HCT116 (cell line): ENCODE measurements at regions not wholly inside any gene's neighbourhood (a gene's known extent, or its start where the extent isn't known, plus 50 kb on each side); places are given as distances from the start of the nearest gene placed in this dataset.

Source experiments
- ATAC-seq: fragments of 200-7000 bp; cut with Tn5 transposase; 2 replicates; pipeline ENCODE4 v1.9.1; 2020; ENCODE audit warnings: mild to moderate bottlenecking, moderate library complexity
- BruUV-seq: library from RNA; stranded (reverse); fragments of 400-500 nt; replicated peaks from 2 replicates; lab custom pipeline; 2021; lab: Mats Ljungman, UMichigan
- CTCF ChIA-PET: fragments of 300-600 bp; sonication (Branson Sonifier 250); formaldehyde crosslinking; loops from one replicate; lab custom pipeline; 2021; ENCODE audit warnings: antibody characterized with exemption; lab: Charles Lee
- POLR2A ChIA-PET: fragments of 300-600, 350-600 bp; sonication (Branson Sonifier 250); formaldehyde crosslinking; loops from one replicate; lab custom pipeline; 2021; ENCODE audit warnings: antibody characterized with exemption; lab: Charles Lee
- RAD21 ChIA-PET, 2 experiments: fragments of 300-600 bp; sonication (Branson Sonifier 250); formaldehyde crosslinking; loops; one replicate each; lab custom pipeline; 2023; ENCODE audit warnings: low total read pairs in 2 of 2; ENCODE audit not compliant: uncharacterized antibody in 2 of 2, unreplicated experiment in 2 of 2, low non-redundant PET in 1 of 2; lab: Charles Lee
- DNase-seq: peaks from one replicate; pipeline ENCODE4 v3.0.0-alpha.2; 2010; ENCODE audit warnings: low read depth, low spot score
- H2AFZ ChIP-seq: fragments of 200-600 bp; shearing (Covaris generic), sonication (generic); 2 replicates; pipeline ENCODE4 v1.6.1; 2017; ENCODE audit warnings: low read depth, mixed run types, mixed read lengths, antibody characterized with exemption, low read length; ENCODE audit not compliant: poor library complexity, severe bottlenecking
- H3K27ac ChIP-seq: 2 replicates; pipeline ENCODE4 v1.5.1; 2012; ENCODE audit warnings: low read depth, low read length
- H3K27me3 ChIP-seq: fragments of 200-600 bp; sonication (generic); 2 replicates; pipeline ENCODE4 v1.6.1; 2016; ENCODE audit warnings: mixed run types, low read length, mixed read lengths; ENCODE audit not compliant: insufficient read depth
- H3K36me3 ChIP-seq, 2 experiments: fragments of 200-500 bp in 1 of 2; fragments of 200-600 bp in 1 of 2; sonication (Bioruptor generic) in 1 of 2; sonication (generic) in 1 of 2; 2 replicates each; pipeline versions ENCODE4 v1.5.1 to v1.6.1; 2014 to 2016; ENCODE audit warnings: low read length in 2 of 2, inconsistent platforms in 1 of 2, mixed read lengths in 1 of 2, mixed run types in 1 of 2; ENCODE audit not compliant: insufficient read depth in 2 of 2, control insufficient read depth in 1 of 2
- H3K4me1 ChIP-seq, 2 experiments: fragments of 200-600 bp in 1 of 2; sonication (generic) in 1 of 2; 2 replicates each; pipeline versions ENCODE4 v1.5.1 to v1.6.1; 2012 to 2017; ENCODE audit warnings: low read length in 2 of 2, inconsistent platforms in 1 of 2, mild to moderate bottlenecking in 1 of 2, mixed read lengths in 1 of 2, mixed run types in 1 of 2, moderate library complexity in 1 of 2; ENCODE audit not compliant: insufficient read depth in 2 of 2, control insufficient read depth in 1 of 2
- H3K4me2 ChIP-seq: fragments of 200-600 bp; sonication (generic); 2 replicates; pipeline ENCODE4 v1.6.1; 2017; ENCODE audit warnings: mixed run types, low read length, mixed read lengths
- H3K4me3 ChIP-seq, 2 experiments: fragments of 200-600 bp in 1 of 2; sonication (generic) in 1 of 2; replicated peaks in 1 of 2; 2 replicates each; pipeline ENCODE4 v1.5.1; 2011 to 2016; ENCODE audit warnings: low read length in 2 of 2, control low read depth in 1 of 2, low read depth in 1 of 2, mild to moderate bottlenecking in 1 of 2, mixed read lengths in 1 of 2, mixed run types in 1 of 2
- H3K79me2 ChIP-seq: fragments of 200-600 bp; sonication (generic); 2 replicates; pipeline ENCODE4 v1.6.1; 2017; ENCODE audit warnings: mild to moderate bottlenecking, mixed run types, low read length, moderate library complexity, mixed read lengths; ENCODE audit not compliant: insufficient read depth
- H3K9ac ChIP-seq: fragments of 200-600 bp; sonication (generic); 2 replicates; pipeline ENCODE4 v1.6.1; 2016; ENCODE audit warnings: low read length, mixed read lengths
- H3K9me2 ChIP-seq: fragments of 200-600 bp; sonication (generic), shearing (Covaris generic); 2 replicates; pipeline ENCODE4 v1.6.1; 2017; ENCODE audit warnings: mixed run types, mild to moderate bottlenecking, moderate library complexity; ENCODE audit not compliant: insufficient read depth
- H3K9me3 ChIP-seq, 2 experiments: fragments of 200-500 bp in 1 of 2; fragments of 200-600 bp in 1 of 2; sonication (Bioruptor generic) in 1 of 2; sonication (generic) in 1 of 2; 2 replicates each; pipeline ENCODE4 v1.6.1; 2014 to 2017; ENCODE audit warnings: low read length in 2 of 2, mixed read lengths in 2 of 2, inconsistent platforms in 1 of 2, low read depth in 1 of 2, mild to moderate bottlenecking in 1 of 2, mixed run types in 1 of 2, moderate library complexity in 1 of 2; ENCODE audit not compliant: control insufficient read depth in 1 of 2, insufficient read depth in 1 of 2
- H4K20me1 ChIP-seq: fragments of 200-600 bp; sonication (generic), shearing (Covaris generic); 2 replicates; pipeline ENCODE4 v1.6.1; 2017; ENCODE audit warnings: mixed run types, mild to moderate bottlenecking, moderate library complexity; ENCODE audit not compliant: insufficient read depth
- ATF3 ChIP-seq: IDR thresholded peaks from 2 replicates; pipeline ENCODE4 v1.6.1; 2012
- CBX3 ChIP-seq: IDR thresholded peaks from 2 replicates; pipeline ENCODE4 v1.6.1; 2012; ENCODE audit warnings: low read depth
- CEBPB ChIP-seq: IDR thresholded peaks from 2 replicates; pipeline ENCODE4 v1.6.1; 2012; ENCODE audit warnings: low read depth
- CTCF ChIP-seq, 3 experiments: fragments of 200-600 bp in 1 of 3; sonication (generic) in 1 of 3; IDR thresholded peaks in 2 of 3; conservative IDR thresholded peaks in 1 of 3; 2 replicates each; pipeline ENCODE4 v1.5.1; 2012 to 2017; ENCODE audit warnings: low read depth in 2 of 3, low read length in 2 of 3, antibody characterized with exemption in 1 of 3, borderline replicate concordance in 1 of 3, control low read depth in 1 of 3, mild to moderate bottlenecking in 1 of 3, mixed read lengths in 1 of 3, mixed run types in 1 of 3, moderate library complexity in 1 of 3; ENCODE audit not compliant: insufficient read depth in 1 of 3
- EGR1 ChIP-seq: IDR thresholded peaks from 2 replicates; pipeline ENCODE4 v1.6.1; 2012; ENCODE audit warnings: low read depth
- EZH2 ChIP-seq: fragments of 200-600 bp; sonication (generic); IDR thresholded peaks from 2 replicates; pipeline ENCODE4 v1.6.1; 2017; ENCODE audit warnings: antibody characterized with exemption, mixed run types
- FOSL1 ChIP-seq: IDR thresholded peaks from 2 replicates; pipeline ENCODE4 v1.6.1; 2012; ENCODE audit warnings: low read depth
- MAX ChIP-seq: IDR thresholded peaks from 2 replicates; pipeline ENCODE4 v1.6.1; 2012
- POLR2A ChIP-seq: IDR thresholded peaks from 2 replicates; pipeline ENCODE4 v1.7.0; 2011; ENCODE audit warnings: borderline replicate concordance; ENCODE audit not compliant: insufficient read depth, insufficient read length; ENCODE audit errors: extremely low read depth
- RAD21 ChIP-seq: IDR thresholded peaks from 2 replicates; pipeline ENCODE4 v1.6.1; 2012; ENCODE audit warnings: low read depth, mild to moderate bottlenecking
- REST ChIP-seq: IDR thresholded peaks from 2 replicates; pipeline ENCODE4 v1.6.1; 2012; ENCODE audit warnings: low read depth
- SRF ChIP-seq: IDR thresholded peaks from 2 replicates; pipeline ENCODE4 v1.6.1; 2012; ENCODE audit warnings: low read depth
- TCF7L2 ChIP-seq: IDR thresholded peaks from 2 replicates; pipeline ENCODE4 v1.7.0; 2011; ENCODE audit warnings: borderline replicate concordance, inconsistent platforms; ENCODE audit not compliant: insufficient read depth, insufficient read length; ENCODE audit errors: extremely low read depth
- YY1 ChIP-seq: IDR thresholded peaks from 2 replicates; pipeline ENCODE4 v1.6.1; 2011; ENCODE audit warnings: low read length, low read depth, moderate library complexity, mild to moderate bottlenecking; ENCODE audit not compliant: insufficient replicate concordance; ENCODE audit errors: extremely low read depth
- ZBTB33 ChIP-seq: IDR thresholded peaks from 2 replicates; pipeline ENCODE4 v1.6.1; 2011; ENCODE audit warnings: mild to moderate bottlenecking, low read length, moderate library complexity; ENCODE audit not compliant: insufficient replicate concordance; ENCODE audit errors: extremely low read depth
- ZFX ChIP-seq: fragments of 450-650 bp; IDR thresholded peaks from 2 replicates; pipeline ENCODE4 v1.6.1; 2017
- intact Hi-C: fragments of 100-400 bp; cut with micrococcal nuclease; formaldehyde crosslinking; loops from 2 replicates; pipeline ENCODE4 v1.10.0; 2022

GRCh38 chr3:61420136-61420759 lies 141.1 kb upstream of the PTPRG start (continued):
- TF ChIP-seq ZBTB33: no peak
- TF ChIP-seq FOSL1: no peak
- TF ChIP-seq EZH2: no peak
- TF ChIP-seq ATF3: no peak
- no peak for TF ChIP-seq CBX3
- no peak for TF ChIP-seq RAD21

- H3K27ac ChIP-seq: no peak overlapping the region
- RAD21 ChIA-PET: no interaction called here
- ATAC-seq: no peak
These were observed 138.3 kb upstream of the PTPRG start for GRCh38 chr3:61422945-61423673.

More at GRCh38 chr3:61422945-61423673, 138.3 kb upstream of the PTPRG start:
- no peak overlapping the region for H3K4me2 ChIP-seq
- intact Hi-C loops: no loop called here
- no peaks in the 10 kb centered on the region for H3K9me2 ChIP-seq
- H2AFZ ChIP-seq: no peak overlapping the region
- H4K20me1 ChIP-seq: no peaks in the 10 kb centered on the region
- CTCF ChIA-PET: no interaction called here
- H3K79me2 ChIP-seq: no peaks in the 10 kb centered on the region
- no peaks in the 10 kb centered on the region for H3K4me1 ChIP-seq
- H3K9me3 ChIP-seq: no peaks in the 10 kb centered on the region
- H3K36me3 ChIP-seq: no peaks in the 10 kb centered on the region
- H3K9ac ChIP-seq: no peak overlapping the region
- no peak for DNase-seq
- H3K4me3 ChIP-seq: no peak overlapping the region
- no TSS peak for BruUV-seq
- POLR2A ChIA-PET: no interaction called here
- no peak for TF ChIP-seq CTCF (IDR thresholded peaks at IDR 0.05 in 2 of 3, conservative IDR thresholded peaks at IDR 0.05 in 1 of 3; ENCODE audit: borderline replicate concordance in 1 of 3, insufficient read depth in 1 of 3, low read depth in 2 of 3, low read length in 2 of 3)
- TF ChIP-seq MAX: no peak
- no peak for TF ChIP-seq POLR2A
- no peak for TF ChIP-seq SRF
- no peak for TF ChIP-seq REST
- no peak for TF ChIP-seq CEBPB
- no peak for TF ChIP-seq TCF7L2
- TF ChIP-seq ZFX: no peak
- no peak for TF ChIP-seq EGR1
- no peak for TF ChIP-seq YY1
- TF ChIP-seq, all 23 proteins: peak for 0
- H3K27me3 ChIP-seq: 0 out of 2 replicates have a peak, but pooled peaks cover 4% of the 10 kb centered on the region
